Heart left ventricle (tissue), 16 donors: ENCODE measurements at regions not wholly inside any gene's neighbourhood (a gene's known extent, or its start where the extent isn't known, plus 50 kb on each side); places are given as distances from the start of the nearest gene placed in this dataset.
"Not testable (repeated sequence)": the region's sequence is repeated elsewhere in the genome, so short reads cannot be mapped to it uniquely, and the experiment has no call there.

Experiments used
- ATAC-seq, 4 donors: fragments of 200-7000 bp; cut with Tn5 transposase; one replicate each; pipeline ENCODE4 v1.9.1; 2020 to 2022; ENCODE audit warnings: moderate library complexity in 4 of 4, mild to moderate bottlenecking in 3 of 4, moderate number of reproducible peaks in 1 of 4
- DNase-seq, 5 donors: peaks; one replicate each; pipeline ENCODE4 v3.0.0-alpha.2; 2020
- H3K27ac ChIP-seq, 12 donors: fragments of 200-600 bp; sonication (generic) in 4 of 12; one replicate each; pipeline versions ENCODE4 v1.5.0 to v1.8.0; 2016 to 2022; ENCODE audit warnings: mild to moderate bottlenecking in 2 of 12
- H3K27me3 ChIP-seq, 9 donors: fragments of 200-600 bp; sonication (generic) in 2 of 9; one replicate each; pipeline versions ENCODE4 v1.5.1 to v1.8.0; 2016 to 2022; ENCODE audit warnings: mild to moderate bottlenecking in 3 of 9
- H3K36me3 ChIP-seq, 9 donors: fragments of 200-600 bp; sonication (generic) in 2 of 9; one replicate each; pipeline versions ENCODE4 v1.5.0 to v1.8.0; 2018 to 2022; ENCODE audit warnings: mild to moderate bottlenecking in 2 of 9
- H3K4me1 ChIP-seq, 12 donors: fragments of 200-600 bp; sonication (generic) in 4 of 12; one replicate each; pipeline versions ENCODE4 v1.5.0 to v1.8.0; 2016 to 2022; ENCODE audit warnings: mild to moderate bottlenecking in 3 of 12
- H3K4me3 ChIP-seq, 12 donors: fragments of 200-600 bp; sonication (generic) in 4 of 12; one replicate each; pipeline versions ENCODE4 v1.5.0 to v1.8.0; 2017 to 2022; ENCODE audit warnings: mild to moderate bottlenecking in 9 of 12, moderate library complexity in 4 of 12
- H3K9me3 ChIP-seq, 12 donors: fragments of 200-600 bp; sonication (generic) in 4 of 12; one replicate each; pipeline versions ENCODE4 v1.5.0 to v1.8.0; 2016 to 2022; ENCODE audit warnings: mild to moderate bottlenecking in 1 of 12
- CTCF ChIP-seq, 12 donors: fragments of 200-600 bp; sonication (generic) in 4 of 12; IDR thresholded peaks; one replicate each; pipeline versions ENCODE4 v1.5.0 to v1.8.0; 2018 to 2022; ENCODE audit warnings: antibody characterized with exemption in 12 of 12, mild to moderate bottlenecking in 5 of 12
- POLR2A ChIP-seq, 2 donors: fragments of 450-650 bp; IDR thresholded peaks; one replicate each; pipeline ENCODE4 v1.6.1; 2017; ENCODE audit warnings: antibody characterized with exemption in 2 of 2, mild to moderate bottlenecking in 2 of 2, moderate library complexity in 2 of 2
- WGBS, 4 donors: extraction: QIAGEN DNeasy Blood & Tissue Kit in 2 of 4; methylation state at CpG; one replicate each; pipeline versions ENCODE4 v1.1.5 to v1.1.7; 2013 to 2018; 5-methylcytosine and 5-hydroxymethylcytosine counted together
- intact Hi-C, 10 donors: fragments of 100-400 bp; cut with DNase I; formaldehyde crosslinking; loops; one replicate each; pipeline versions ENCODE4 v1.11.1 to v1.14.2; 2022
- donor health status: ischemic (EF 13 %, LVEDD 7.1; RV severe dilation, severe dysfunction).
- donor health status: healthy with polysubstance abuse.
- donor health status: DM: no; HTN: yes; CAD: no.
- donor health status: DM: no; HTN: no; CAD: no.
- donor health status: ischemic (EF 25% LVEDD 6.9; RV normal size, moderate dysfunction).
- donor health status: ischemic (EF 25% LVEDD 5.7; RV mildly dilated, moderate dysfunction).
- donor health status: healthy.
- donor health status: DM: yes; HTN: yes; CAD: no.
- donor health status: ischemic (EF 35%, LVEDD 5.7; RV mildly dilated, moderate dysfunction).
- donor health status: nonischemic (EF 11% LVEDD 7.7; RV severe dilation, severe dysfunction).
- donor health status: DM: yes; HTN: yes; CAD: no.
- donor health status: PGD.
- donor health status: ischemic (EF 29% LVEDD 5.4; RV normal size, mild dysfunction).
- donor health status: nonischemic (EF 23%, LVEDD 6.1; RV moderate dilation, normal function).

DNA sequence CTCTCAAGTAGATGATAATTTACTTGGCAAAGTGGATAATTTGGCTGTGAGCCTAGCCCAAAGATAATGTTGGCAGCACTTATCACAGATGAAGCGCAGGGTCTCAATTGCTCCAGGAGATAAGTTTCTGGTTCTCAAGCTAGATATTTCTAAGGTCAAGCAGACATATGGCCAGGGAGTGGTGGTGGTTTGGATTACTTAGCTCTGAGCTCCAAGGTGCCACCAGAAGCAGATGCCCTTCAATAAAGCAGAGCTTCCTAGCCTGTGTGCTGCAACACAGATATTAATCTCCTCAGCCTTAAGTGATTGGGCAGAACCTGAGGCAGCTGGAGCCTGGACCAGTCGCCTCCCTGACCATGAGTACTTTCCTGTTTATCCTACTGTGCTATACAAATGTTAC, 79.2 kb upstream of the NALF2 start:
- Histone ChIP-seq H3K27me3 (peaks cover 0 to 20% (median 0%) of the 10 kb centered on the region in 9 donors), H3K27ac (no peak overlapping the region), H3K4me1 (no peaks in the 10 kb centered on the region), H3K9me3 (no peaks in the 10 kb centered on the region), H3K36me3 (no peaks in the 10 kb centered on the region), H3K4me3 (no peak overlapping the region)
- DNase-seq (no peak), ATAC-seq (peak in 1 of 4 donors; percentile 20)
- TF ChIP-seq CTCF (IDR thresholded peaks at IDR 0.05) = no peak
- no peak for TF ChIP-seq POLR2A (IDR thresholded peaks at IDR 0.05)
- WGBS, 4 donors = 34 to 60% (median 35%) methylated on average over 2 of the region's 2 CpGs
- intact Hi-C loops = loop anchor here in 6 of 10 donors (5.0 to 10.0 kb wide), 3 partner anchors 610 to 672 kb away; no protein-coding TSS in a partner anchor

DNA sequence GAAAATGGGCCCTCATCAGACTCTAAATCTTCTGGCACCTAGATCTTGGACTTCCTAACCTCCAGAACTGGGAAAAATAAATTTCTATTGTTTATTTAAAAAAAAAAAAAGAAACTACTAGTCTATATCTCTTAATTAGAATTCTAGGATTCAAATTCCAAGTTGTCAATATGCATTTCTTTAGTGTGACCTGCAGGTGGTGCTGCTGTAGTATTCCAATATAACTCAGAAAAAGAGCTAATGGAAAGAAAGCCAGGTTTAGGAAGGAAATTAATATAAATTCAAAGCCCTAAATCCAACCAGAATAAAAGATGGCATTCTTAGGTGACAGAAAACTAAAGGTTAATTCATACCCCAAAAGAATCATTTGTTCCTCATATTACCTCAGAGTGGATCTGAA, 80.0 kb upstream of the NALF2 start:
- Histone ChIP-seq H3K36me3 (no peaks in the 10 kb centered on the region), H3K27ac (no peak overlapping the region), H3K4me3 (no peak overlapping the region), H3K4me1 (no peaks in the 10 kb centered on the region), H3K9me3 (no peaks in the 10 kb centered on the region), H3K27me3 (peaks cover 0 to 15% (median 0%) of the 10 kb centered on the region in 9 donors)
- DNase-seq (no peak), ATAC-seq (no peak)
- intact Hi-C loops = loop anchor here in 5 of 10 donors (10.0 kb wide), 2 partner anchors 611 to 671 kb away; no protein-coding TSS in a partner anchor
- TF ChIP-seq CTCF (IDR thresholded peaks at IDR 0.05) = peak in 9 of 12 donors; percentile 21 to 49 (median 30)
- TF ChIP-seq POLR2A (IDR thresholded peaks at IDR 0.05) = no peak

DNA sequence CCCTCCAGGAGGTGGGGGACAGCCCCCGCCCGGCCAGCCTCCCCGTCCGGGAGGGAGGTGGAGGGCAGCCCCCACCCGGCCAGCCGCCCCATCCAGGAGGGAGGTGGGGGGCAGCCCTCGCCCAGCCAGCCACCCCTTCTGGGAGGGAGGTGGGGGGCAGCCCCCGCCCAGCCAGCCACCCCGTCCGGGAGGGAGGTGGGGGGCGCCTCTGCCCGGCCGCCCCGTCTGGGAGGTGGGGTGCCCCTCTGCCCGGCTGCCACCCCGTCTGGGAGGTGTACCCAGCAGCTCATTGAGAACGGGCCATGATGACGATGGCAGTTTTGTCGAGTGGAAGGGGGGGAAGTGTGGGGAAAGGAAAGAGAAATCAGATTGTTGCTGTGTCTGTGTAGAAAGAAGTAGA, 81.9 kb upstream of the NALF2 start:
- intact Hi-C loops = loop anchor here in 5 of 10 donors (10.0 kb wide), 2 partner anchors 613 to 673 kb away; no protein-coding TSS in a partner anchor

GRCh38 chrX:69415698-69416097, 88.4 kb upstream of the NALF2 start:
- Histone ChIP-seq H3K36me3 (no peaks in the 10 kb centered on the region), H3K4me1 (no peaks in the 10 kb centered on the region), H3K4me3 (no peak overlapping the region), H3K9me3 (peaks cover 0 to 11% (median 0%) of the 10 kb centered on the region in 12 donors), H3K27ac (no peak overlapping the region), H3K27me3 (peaks cover 0 to 6% (median 0%) of the 10 kb centered on the region in 9 donors)
- TF ChIP-seq CTCF (IDR thresholded peaks at IDR 0.05) (no peak), POLR2A (IDR thresholded peaks at IDR 0.05) (no peak)
- no peak for DNase-seq
- ATAC-seq = no peak
- intact Hi-C loops = no loop called here
- WGBS, 4 donors = 97 to 100% (median 99%) methylated on average over 1 of the region's 1 CpG

More for the DNA sequence above, 81.9 kb upstream of the NALF2 start:
- H3K27ac ChIP-seq, H3K4me1 ChIP-seq, H3K9me3 ChIP-seq, DNase-seq, H3K4me3 ChIP-seq, H3K27me3 ChIP-seq, H3K36me3 ChIP-seq, ATAC-seq: not testable (repeated sequence)
- 93 to 97% (median 94%) methylated on average over 6 to 16 of the region's 19 CpGs for WGBS, 4 donors

GRCh38 chrX:69412661-69413060, 91.5 kb upstream of the NALF2 start:
- Histone ChIP-seq H3K4me1 (no peaks in the 10 kb centered on the region), H3K27ac (no peak overlapping the region), H3K27me3 (no peaks in the 10 kb centered on the region), H3K9me3 (peaks cover 0 to 11% (median 0%) of the 10 kb centered on the region in 12 donors), H3K36me3 (no peaks in the 10 kb centered on the region), H3K4me3 (no peak overlapping the region)
- TF ChIP-seq POLR2A (IDR thresholded peaks at IDR 0.05) (no peak), CTCF (IDR thresholded peaks at IDR 0.05) (no peak)
- WGBS, 4 donors = 77 to 92% (median 83%) methylated on average over 3 of the region's 3 CpGs
- ATAC-seq (no peak), DNase-seq (no peak)
- intact Hi-C loops = no loop called here
